MM.1S (cell line): ENCODE measurements at regions not wholly inside any gene's neighbourhood (a gene's known extent, or its start where the extent isn't known, plus 50 kb on each side); places are given as distances from the start of the nearest gene placed in this dataset.

Experiments used
- EZH2phosphoT487 ChIP-seq: fragments of 300-600 bp; sonication (generic); IDR thresholded peaks from 2 replicates; pipeline ENCODE4 v1.6.1; 2018; ENCODE audit warnings: antibody characterized with exemption, low read length
- TF ChIP-seq, protein P1 (sequence below): fragments of 300-600 bp; sonication (generic); IDR thresholded peaks from 2 replicates; pipeline ENCODE4 v1.5.1; 2016; ENCODE audit warnings: antibody characterized with exemption, low read length, mixed read lengths

DNA sequence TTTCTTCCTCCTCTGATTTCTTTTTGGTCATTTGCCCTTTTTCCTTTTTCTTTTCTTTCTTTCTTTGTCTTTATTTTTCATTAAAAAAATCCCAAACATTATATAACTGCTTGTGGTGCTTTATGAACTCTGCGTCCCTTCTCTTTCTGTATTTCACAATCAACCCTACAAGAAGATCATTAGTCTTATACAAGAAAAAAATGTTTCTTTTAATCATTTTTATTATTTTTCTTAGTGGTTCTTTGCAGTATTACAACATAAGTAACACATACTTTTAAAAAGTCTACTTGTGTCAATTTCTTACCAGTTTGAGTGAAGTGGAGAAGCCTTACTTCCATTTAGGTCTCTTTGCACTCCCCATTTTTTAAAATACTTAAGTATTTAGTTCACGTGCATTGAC, 212.7 kb upstream of the SMC2 start:
- TF ChIP-seq, protein P1, sequence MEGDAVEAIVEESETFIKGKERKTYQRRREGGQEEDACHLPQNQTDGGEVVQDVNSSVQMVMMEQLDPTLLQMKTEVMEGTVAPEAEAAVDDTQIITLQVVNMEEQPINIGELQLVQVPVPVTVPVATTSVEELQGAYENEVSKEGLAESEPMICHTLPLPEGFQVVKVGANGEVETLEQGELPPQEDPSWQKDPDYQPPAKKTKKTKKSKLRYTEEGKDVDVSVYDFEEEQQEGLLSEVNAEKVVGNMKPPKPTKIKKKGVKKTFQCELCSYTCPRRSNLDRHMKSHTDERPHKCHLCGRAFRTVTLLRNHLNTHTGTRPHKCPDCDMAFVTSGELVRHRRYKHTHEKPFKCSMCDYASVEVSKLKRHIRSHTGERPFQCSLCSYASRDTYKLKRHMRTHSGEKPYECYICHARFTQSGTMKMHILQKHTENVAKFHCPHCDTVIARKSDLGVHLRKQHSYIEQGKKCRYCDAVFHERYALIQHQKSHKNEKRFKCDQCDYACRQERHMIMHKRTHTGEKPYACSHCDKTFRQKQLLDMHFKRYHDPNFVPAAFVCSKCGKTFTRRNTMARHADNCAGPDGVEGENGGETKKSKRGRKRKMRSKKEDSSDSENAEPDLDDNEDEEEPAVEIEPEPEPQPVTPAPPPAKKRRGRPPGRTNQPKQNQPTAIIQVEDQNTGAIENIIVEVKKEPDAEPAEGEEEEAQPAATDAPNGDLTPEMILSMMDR: no peak
- no peak for TF ChIP-seq EZH2phosphoT487
